ENCODE measurements at regions not wholly inside any gene's neighbourhood (a gene's known extent, or its start where the extent isn't known, plus 50 kb on each side); places are given as distances from the start of the nearest gene placed in this dataset.
A peak's percentile ranks its signal among the peaks of the same experiment; 100 is the strongest.

- no peaks in the 10 kb centered on the region for H3K36me3 ChIP-seq (ENCODE audit: control insufficient read depth in 2 of 3, insufficient read depth in 3 of 3, low read length in 3 of 3)
- intact Hi-C loops (cut with DNase I) = no loop called here
These were observed 158.5 kb upstream of the SGO1 start for GRCh38 chr3:20344400-20344959.

GRCh38 chr3:20343790-20344189 is 157.8 kb upstream of the SGO1 start:
- no peak for DNase-seq
- no peak for TF ChIP-seq CTCF (IDR thresholded peaks at IDR 0.05; ENCODE audit: borderline replicate concordance, extremely low read depth, insufficient read depth)
- Histone ChIP-seq H3K27me3 (ENCODE audit: control insufficient read depth, insufficient read depth, low read length) (no peaks in the 10 kb centered on the region), H3K9ac (ENCODE audit: low read length in 3 of 3) (no peak overlapping the region), H3K27ac (ENCODE audit: low read depth in 2 of 2, low read length in 2 of 2) (no peak overlapping the region), H3K4me1 (ENCODE audit: control insufficient read depth in 2 of 3, insufficient read depth in 2 of 3, low read depth in 1 of 3, low read length in 3 of 3) (no peaks in the 10 kb centered on the region), H3K36me3 (ENCODE audit: control insufficient read depth in 2 of 3, insufficient read depth in 3 of 3, low read length in 3 of 3) (no peaks in the 10 kb centered on the region), H3K4me3 (ENCODE audit: low read length in 3 of 3) (no peak overlapping the region), H3K9me3 (ENCODE audit: control insufficient read depth in 2 of 3, insufficient read depth in 1 of 3, low read length in 3 of 3) (no peaks in the 10 kb centered on the region)
- no peak for FAIRE-seq
- intact Hi-C loops (cut with DNase I) = no loop called here

More at GRCh38 chr3:20344400-20344959, 158.5 kb upstream of the SGO1 start:
- no peak overlapping the region for H3K27ac ChIP-seq (ENCODE audit: low read depth in 2 of 2, low read length in 2 of 2)
- no peaks in the 10 kb centered on the region for H3K4me1 ChIP-seq (ENCODE audit: control insufficient read depth in 2 of 3, insufficient read depth in 2 of 3, low read depth in 1 of 3, low read length in 3 of 3)
- no peak overlapping the region for H3K9ac ChIP-seq (ENCODE audit: low read length in 3 of 3)
- FAIRE-seq (no peak), DNase-seq (no peak)
- no peak overlapping the region for H3K4me3 ChIP-seq (ENCODE audit: low read length in 3 of 3)
- H3K9me3 ChIP-seq (ENCODE audit: control insufficient read depth in 2 of 3, insufficient read depth in 1 of 3, low read length in 3 of 3) = no peaks in the 10 kb centered on the region
- H3K27me3 ChIP-seq (ENCODE audit: control insufficient read depth, insufficient read depth, low read length) = no peaks in the 10 kb centered on the region
- no peak for TF ChIP-seq CTCF (IDR thresholded peaks at IDR 0.05; ENCODE audit: borderline replicate concordance, extremely low read depth, insufficient read depth)

GRCh38 chr3:20340324-20340928 is 154.4 kb upstream of the SGO1 start:
- Histone ChIP-seq H3K27me3 (ENCODE audit: control insufficient read depth, insufficient read depth, low read length) (no peaks in the 10 kb centered on the region), H3K4me3 (ENCODE audit: low read length in 3 of 3) (peak overlapping the region in 1 of 3 donors; percentile 17), H3K4me1 (ENCODE audit: control insufficient read depth in 2 of 3, insufficient read depth in 2 of 3, low read depth in 1 of 3, low read length in 3 of 3) (no peaks in the 10 kb centered on the region), H3K9ac (ENCODE audit: low read length in 3 of 3) (no peak overlapping the region), H3K9me3 (ENCODE audit: control insufficient read depth in 2 of 3, insufficient read depth in 1 of 3, low read length in 3 of 3) (no peaks in the 10 kb centered on the region), H3K27ac (ENCODE audit: low read depth in 2 of 2, low read length in 2 of 2) (no peak overlapping the region), H3K36me3 (ENCODE audit: control insufficient read depth in 2 of 3, insufficient read depth in 3 of 3, low read length in 3 of 3) (no peaks in the 10 kb centered on the region)
- intact Hi-C loops (cut with DNase I) = no loop called here
- DNase-seq (peak in 4 of 5 donors; percentile 80 to 89 (median 84)), FAIRE-seq (peak; percentile 39)
- TF ChIP-seq CTCF (IDR thresholded peaks at IDR 0.05; ENCODE audit: borderline replicate concordance, extremely low read depth, insufficient read depth) = peak; percentile 92
